Fibroblast of skin of back (primary cell): ENCODE measurements at regions not wholly inside any gene's neighbourhood (a gene's known extent, or its start where the extent isn't known, plus 50 kb on each side); places are given as distances from the start of the nearest gene placed in this dataset.
"Not testable (repeated sequence)": the region's sequence is repeated elsewhere in the genome, so short reads cannot be mapped to it uniquely, and the experiment has no call there.

ENCODE experiments used
- DNase-seq: peaks from one replicate; pipeline ENCODE4 v3.0.0-alpha.2; 2013

- DNase-seq: no peak
These were observed 218.0 kb downstream of the RBM26 start for GRCh38 chr13:79187917-79188690.

DNA sequence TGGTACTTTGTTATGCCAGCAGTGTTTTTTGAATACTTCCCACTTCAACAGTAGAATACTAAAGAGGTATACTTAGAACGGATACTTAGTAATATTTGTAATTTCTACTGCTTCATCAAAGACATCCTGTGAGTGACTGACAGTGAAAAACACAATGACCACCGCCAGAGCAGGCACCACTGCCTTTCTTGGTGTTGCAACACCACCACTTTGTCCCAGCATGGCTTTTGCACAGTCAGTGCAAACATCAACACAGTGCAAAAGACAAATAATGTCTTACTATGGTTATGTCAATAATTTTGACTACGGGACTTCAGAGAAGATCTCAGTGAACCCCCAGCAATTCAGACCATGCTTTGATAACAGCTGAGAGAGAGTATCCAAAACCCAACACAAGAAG lies 220.5 kb downstream of the RBM26 start:
- no peak for DNase-seq

DNA sequence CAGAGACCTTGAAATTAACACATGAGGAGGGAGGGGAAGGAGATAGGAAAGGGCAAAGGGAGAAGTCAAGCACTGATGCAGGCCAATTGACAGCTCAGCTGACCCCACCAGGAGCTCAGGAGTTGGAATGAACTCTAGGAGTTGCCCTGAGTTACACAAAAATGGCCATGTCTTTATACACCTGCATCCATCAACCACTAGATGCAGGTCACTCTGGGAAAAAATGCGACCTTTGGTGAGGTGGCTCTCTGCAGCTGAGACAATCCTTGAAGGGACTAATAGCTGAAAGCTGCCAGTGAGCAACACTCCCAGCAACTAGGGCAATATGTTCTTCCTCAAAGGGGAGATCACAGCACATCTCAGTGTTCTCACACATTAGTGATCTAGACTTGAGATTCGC lies 222.8 kb downstream of the RBM26 start:
- no peak for DNase-seq

DNA sequence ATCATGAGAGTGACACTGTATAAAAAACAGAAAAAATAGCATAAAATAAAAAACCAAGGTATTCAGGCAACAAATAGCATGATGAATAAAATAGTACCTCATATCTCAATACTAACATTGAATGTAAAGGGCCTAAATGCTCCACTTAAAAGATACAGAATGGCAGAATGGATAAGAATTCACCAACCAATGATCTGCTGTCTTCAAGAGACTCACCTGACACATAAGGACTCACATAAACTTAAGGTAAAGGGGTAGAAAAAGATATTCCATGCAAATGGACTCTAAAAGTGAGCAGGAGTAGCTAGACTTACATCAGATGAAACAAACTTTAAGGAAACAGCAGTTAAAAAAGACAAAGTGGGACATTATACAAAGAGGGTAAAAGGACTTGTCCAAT lies 232.4 kb downstream of the RBM26 start:
- DNase-seq: not testable (repeated sequence)

- DNase-seq: not testable (repeated sequence)
These were observed 233.1 kb downstream of the RBM26 start for GRCh38 chr13:79172924-79173323.

- DNase-seq: no peak
These were observed 234.7 kb downstream of the RBM26 start for GRCh38 chr13:79171141-79172061.

DNA sequence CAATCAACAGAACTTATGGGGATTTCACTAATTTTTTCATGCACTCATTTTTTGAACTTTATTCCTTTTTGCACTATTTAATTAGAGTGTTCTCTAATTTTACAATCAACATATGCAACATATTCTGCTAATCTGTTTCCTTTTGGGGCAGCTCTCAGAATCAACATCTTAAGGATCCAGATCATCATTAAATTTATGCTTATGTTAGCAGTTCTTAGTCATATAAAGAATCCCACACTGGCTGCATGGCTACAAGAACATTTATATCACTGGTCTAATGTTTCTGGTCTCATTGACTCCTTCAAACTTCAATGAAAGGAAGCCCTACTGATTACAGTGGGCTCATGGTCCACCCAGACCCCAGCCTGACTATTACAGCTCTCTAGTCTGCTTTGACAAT lies 245.2 kb downstream of the RBM26 start:
- DNase-seq: no peak

DNA sequence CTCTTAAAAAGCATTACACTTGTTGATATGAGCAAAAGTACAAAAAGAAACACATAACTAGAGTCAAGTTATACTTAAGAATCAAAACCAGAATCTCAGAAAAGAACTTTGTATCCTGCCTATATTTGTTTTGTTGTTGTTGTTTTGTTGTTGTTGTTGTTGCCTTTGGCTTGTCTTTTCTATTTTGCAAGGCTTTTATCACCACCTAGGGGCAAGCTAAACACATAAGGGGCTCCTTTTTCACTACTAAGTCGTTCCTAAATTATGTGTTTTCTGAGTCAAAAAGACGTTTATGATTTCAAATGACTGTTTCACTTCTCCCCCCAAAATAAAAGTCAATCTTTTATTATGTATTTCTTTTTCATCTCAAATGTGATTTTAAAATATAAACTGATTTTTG lies 250.2 kb downstream of the RBM26 start:
- DNase-seq: no peak

GRCh38 chr13:79149210-79149609 lies 256.8 kb downstream of the RBM26 start:
- DNase-seq: no peak

GRCh38 chr13:79141082-79141481 lies 265.0 kb downstream of the RBM26 start:
- DNase-seq: no peak

GRCh38 chr13:79128158-79128557 lies 277.9 kb downstream of the RBM26 start:
- DNase-seq: peak; percentile 0

- DNase-seq: no peak
These were observed 279.3 kb downstream of the RBM26 start for GRCh38 chr13:79126706-79127105.

GRCh38 chr13:79124183-79124582 lies 281.9 kb downstream of the RBM26 start:
- no peak for DNase-seq

DNA sequence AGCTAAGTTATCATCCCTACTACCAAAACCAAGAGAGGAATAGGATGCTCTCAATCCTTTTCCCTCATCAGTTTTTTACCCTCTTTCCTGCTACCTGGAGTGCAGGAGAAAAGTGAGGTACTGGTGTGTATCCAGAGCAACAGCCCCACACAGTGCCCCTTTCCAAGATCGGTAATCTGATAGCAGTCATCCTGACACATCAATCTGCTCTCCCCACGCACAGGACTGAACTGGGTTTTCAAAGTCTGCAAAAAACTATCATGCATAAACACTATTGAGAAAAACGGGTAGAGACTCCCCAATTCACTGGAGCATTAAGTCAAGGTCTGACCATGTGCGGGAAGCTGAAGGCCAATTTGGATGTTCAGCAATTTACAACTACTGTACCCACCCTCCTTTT lies 284.8 kb downstream of the RBM26 start:
- no peak for DNase-seq

GRCh38 chr13:79119578-79120107 lies 286.4 kb downstream of the RBM26 start:
- DNase-seq: no peak

DNA sequence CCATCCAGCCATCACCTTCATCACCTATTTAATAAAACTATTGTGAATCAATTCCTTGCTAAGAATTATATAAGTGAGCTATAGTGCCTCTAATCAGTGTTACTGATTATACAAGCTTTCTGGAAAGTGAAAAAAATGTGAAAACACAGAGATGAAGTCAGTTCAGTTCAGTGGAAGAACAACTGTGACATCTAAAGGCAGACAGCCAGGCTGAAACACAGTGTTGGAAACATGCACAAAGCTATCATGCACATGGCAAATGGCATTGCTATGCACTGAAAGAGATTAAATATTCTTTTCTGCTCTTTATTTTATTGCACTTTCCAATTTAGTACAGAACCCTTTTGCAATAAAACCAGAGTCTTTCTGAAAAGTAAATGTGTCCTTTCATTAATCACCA lies 294.0 kb downstream of the RBM26 start:
- DNase-seq: no peak

- no peak for DNase-seq
These were observed 297.0 kb downstream of the RBM26 start for GRCh38 chr13:79108914-79109643.

DNA sequence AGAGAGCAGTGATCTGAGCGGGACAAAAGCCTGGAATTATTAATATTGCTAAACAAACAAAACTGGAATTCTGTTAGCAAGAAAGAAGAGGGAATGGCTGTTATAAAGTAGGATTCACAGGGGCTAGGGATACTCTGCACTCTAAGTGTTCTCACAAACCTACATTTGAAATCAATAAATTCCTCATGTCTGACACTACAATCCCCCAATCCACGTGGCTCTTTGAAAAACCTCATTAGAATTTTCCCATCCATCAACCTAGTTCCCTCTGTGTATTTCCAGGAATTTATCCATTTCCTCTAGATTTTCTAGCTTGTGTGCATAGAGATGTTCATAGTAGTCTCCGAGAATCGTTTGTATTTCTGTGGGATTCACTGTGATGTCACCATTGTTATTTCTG lies 307.5 kb downstream of the RBM26 start:
- DNase-seq: no peak

DNA sequence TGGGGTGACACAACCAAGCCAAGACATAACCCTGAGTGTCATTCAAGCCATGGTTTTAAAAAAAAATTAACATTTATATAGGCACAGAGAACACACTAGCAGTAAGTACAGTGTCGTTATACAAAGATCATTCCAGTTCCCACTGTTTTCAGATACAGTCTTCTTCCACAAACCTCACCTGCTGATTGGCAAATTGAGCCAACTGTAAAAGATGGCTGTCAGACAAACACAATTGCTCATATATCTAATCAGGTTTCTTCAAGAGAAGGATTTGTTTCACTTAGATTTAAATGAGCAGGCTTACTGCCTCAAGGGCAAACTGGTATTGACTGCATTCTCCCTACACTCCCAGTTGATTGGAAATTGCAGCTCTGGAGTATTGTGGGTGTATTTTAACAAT lies 308.9 kb downstream of the RBM26 start:
- no peak for DNase-seq

- no peak for DNase-seq
These were observed 310.0 kb downstream of the RBM26 start for GRCh38 chr13:79096099-79096498.

GRCh38 chr13:79090552-79091124 lies 315.4 kb downstream of the RBM26 start:
- no peak for DNase-seq

DNA sequence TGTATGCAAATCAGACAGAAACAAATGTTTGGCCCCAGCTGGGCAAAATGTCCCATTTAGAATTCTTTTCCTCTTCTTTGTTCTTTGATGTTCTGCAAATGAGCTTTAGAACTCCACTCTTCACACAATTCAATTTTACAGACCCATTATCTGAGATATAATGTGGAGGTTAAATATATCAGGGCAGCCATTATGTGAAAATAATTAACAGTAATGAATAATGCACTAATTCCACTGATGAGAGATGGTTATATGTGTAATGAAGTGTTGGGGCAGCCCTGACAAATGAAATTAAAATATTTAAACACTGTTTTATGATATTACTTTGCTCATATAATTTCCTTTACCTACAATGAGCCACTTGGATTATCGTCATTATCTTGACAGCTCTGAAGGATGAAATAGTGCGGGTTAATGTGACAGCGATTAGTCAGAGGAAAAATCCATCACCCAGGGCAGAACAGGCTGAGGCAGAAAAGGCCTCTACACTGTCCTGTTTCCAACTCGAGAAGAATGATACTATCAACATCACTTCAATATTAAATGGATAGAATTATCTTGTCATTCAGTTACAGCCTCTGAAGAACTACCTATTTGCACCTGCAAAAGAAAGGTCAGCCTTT lies 321.1 kb downstream of the RBM26 start:
- no peak for DNase-seq
